ENCODE measurements at regions not wholly inside any gene's neighbourhood (a gene's known extent, or its start where the extent isn't known, plus 50 kb on each side); places are given as distances from the start of the nearest gene placed in this dataset.
"Not testable (repeated sequence)": the region's sequence is repeated elsewhere in the genome, so short reads cannot be mapped to it uniquely, and the experiment has no call there.

DNA sequence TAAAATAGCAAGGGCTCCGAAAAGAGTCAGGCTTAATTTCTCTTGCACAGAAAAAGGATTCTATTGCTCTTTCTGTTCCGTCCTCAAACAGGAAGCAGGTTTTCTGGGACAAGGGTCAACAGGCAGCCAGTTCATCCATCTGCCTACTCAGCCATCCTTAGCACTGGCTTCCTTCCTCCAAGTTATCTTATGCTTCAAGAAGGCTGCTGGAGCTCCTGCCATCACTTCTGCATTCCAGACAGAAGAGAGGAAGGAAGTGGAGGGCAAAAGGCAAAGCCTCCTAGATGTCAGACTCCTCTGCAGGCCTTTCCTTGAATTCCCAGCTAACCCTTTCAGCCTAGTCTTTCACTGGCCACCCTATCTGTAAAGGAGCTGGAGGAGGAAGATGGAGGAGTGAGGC lies 287.8 kb upstream of the PLGLB2 start:
- TF ChIP-seq CTCF (IDR thresholded peaks at IDR 0.05); EZH2 (IDR thresholded peaks at IDR 0.05; ENCODE audit: borderline replicate concordance, insufficient read depth, low read depth, low read length, poor library complexity, severe bottlenecking): not testable (repeated sequence)
